ENCODE measurements at regions not wholly inside any gene's neighbourhood (a gene's known extent, or its start where the extent isn't known, plus 50 kb on each side); places are given as distances from the start of the nearest gene placed in this dataset.
"Not testable (repeated sequence)": the region's sequence is repeated elsewhere in the genome, so short reads cannot be mapped to it uniquely, and the experiment has no call there.

- no peak for DNase-seq
Measured at GRCh38 chr4:135605076-135605475, 1403.5 kb upstream of the PABPC4L start.

DNA sequence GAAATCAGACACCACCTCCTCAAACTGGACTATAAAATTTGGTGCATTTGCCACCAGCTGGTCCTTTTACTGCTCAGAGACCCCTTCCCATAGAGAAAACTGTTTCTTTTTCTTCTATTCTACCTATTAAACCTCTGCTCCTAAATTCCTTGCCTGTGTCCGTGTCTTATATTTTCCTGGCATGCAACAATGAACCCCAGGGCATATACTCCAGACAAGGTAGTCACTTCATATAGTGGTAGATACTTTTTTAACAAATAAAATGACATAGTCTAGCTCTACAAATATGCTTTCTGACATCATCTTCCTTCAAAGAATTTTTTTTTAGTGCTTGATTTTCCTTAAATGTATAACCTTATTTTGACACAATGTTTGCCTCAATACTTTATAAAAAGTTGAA is 1402.9 kb upstream of the PABPC4L start:
- DNase-seq = no peak

DNA sequence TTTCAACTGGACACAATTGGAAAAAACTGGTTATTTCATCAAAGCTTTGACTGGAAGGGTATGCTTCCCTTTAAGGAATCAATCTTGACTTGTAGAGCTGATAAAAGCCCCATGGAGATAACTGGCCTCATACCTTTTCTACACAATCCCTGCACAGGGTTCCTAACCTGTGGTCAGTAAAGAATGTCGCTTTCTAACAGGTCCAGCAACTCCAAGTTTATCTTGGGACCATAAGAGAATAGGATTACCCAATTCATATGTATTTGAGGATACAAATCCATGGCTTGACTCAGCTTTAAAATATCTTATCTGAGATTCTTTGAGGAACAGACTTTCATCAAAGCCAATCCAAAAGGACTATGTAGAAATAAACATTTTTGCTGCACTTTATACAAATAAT is 1399.8 kb upstream of the PABPC4L start:
- no peak for DNase-seq

GRCh38 chr4:135598151-135598550 is 1396.6 kb upstream of the PABPC4L start:
- no peak for DNase-seq

GRCh38 chr4:135594521-135594920 is 1392.9 kb upstream of the PABPC4L start:
- DNase-seq = no peak

DNA sequence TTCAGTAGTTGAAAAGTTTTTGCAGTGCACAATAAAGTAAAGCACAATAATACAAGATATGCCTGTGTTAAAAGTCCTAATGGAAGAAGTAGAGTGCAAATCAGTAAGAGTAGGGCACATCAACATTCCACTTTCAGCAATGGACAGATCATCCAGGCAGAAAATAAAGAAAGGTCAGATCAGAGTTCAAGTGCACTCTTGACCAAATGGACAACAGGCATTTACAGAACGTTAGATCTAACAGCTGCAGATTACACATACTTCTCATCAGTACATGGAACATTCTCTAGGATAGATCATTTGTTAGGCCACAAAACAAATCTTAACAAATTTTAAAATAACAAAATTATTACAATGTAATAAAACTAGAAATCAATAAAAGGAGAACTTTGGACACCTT is 1373.5 kb upstream of the PABPC4L start:
- DNase-seq = no peak

DNA sequence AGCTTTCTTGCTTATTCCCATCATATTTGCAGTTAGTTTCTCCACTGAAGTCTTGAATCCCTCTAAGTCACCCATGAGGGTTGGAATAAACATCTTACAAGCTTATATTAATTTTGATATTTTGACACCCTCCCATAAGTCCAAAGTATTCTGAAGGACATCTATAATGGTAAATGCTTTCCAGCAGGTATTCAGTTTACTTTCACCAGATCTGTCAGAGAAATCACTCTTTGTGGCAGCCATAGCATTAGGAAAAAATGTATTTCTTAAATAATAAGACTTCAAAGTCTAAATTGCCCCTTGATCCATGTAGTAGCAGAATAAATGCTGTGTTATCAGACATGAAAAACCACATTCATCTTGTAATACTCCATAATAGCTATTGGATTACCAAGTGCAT is 1371.7 kb upstream of the PABPC4L start:
- no peak for DNase-seq

- no peak for DNase-seq
Measured at GRCh38 chr4:135564090-135564489, 1362.5 kb upstream of the PABPC4L start.

DNA sequence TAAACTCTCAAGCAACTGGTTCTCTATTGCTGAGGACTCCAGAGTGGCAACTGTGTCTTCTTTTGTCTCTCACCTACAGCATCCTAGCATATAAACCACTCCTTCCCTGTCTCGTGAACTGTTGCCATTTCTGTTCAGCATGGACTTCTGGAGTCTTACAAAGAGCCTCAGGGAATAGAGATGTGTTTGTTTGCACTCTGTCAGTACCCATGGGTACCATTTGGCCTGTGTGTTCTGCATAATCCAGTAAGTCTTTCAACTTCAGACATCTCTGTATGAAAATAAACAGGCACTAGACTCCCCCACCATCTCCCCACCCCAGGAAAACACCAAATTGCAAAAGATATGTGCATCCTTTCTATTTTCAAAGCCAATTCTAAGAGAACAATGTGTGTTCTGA is 1351.6 kb upstream of the PABPC4L start:
- DNase-seq = peak; percentile 4

DNA sequence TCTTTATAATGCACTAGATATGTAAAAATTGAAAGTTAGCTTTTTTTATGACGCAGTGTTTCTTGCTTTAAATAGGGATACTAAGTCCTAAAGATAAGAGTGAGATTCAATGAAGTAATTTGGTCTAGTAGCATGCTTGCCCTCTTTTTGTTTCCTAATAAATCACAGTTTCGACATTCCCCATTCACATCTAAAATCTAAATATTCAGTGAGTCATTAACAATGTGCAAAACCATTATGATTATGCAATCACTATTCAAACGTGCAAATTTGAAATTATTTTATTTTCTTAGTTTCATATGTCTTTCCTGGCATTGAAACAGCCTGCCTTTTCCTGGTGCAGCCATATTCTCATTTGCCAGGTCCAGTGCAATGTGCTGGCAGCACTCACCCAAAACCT is 1350.5 kb upstream of the PABPC4L start:
- no peak for DNase-seq

DNA sequence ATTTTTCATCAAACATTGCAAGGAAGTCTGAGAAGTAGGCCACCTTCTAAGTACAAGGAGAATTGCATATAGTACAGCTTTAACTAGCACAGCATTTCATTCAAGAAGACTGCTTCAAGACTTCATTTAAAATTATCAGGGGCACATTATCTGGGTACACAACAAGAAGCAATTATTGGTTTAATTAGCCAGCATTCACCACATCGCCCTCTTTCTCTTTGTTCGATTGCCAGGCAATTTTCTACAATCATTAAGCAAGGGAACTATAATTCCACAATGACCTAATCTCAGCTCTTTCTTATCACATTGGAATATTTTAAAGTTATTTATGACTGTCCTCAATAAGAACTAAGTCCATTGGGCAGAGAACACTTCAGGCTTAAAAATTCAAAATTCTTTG is 1347.1 kb upstream of the PABPC4L start:
- no peak for DNase-seq

GRCh38 chr4:135545616-135546317 is 1344.2 kb upstream of the PABPC4L start:
- no peak for DNase-seq

GRCh38 chr4:135538698-135539097 is 1337.1 kb upstream of the PABPC4L start:
- no peak for DNase-seq

- no peak for DNase-seq
Measured at GRCh38 chr4:135533053-135533452, 1331.5 kb upstream of the PABPC4L start.

GRCh38 chr4:135532132-135532531 is 1330.5 kb upstream of the PABPC4L start:
- no peak for DNase-seq

GRCh38 chr4:135515295-135515694 is 1313.7 kb upstream of the PABPC4L start:
- no peak for DNase-seq

DNA sequence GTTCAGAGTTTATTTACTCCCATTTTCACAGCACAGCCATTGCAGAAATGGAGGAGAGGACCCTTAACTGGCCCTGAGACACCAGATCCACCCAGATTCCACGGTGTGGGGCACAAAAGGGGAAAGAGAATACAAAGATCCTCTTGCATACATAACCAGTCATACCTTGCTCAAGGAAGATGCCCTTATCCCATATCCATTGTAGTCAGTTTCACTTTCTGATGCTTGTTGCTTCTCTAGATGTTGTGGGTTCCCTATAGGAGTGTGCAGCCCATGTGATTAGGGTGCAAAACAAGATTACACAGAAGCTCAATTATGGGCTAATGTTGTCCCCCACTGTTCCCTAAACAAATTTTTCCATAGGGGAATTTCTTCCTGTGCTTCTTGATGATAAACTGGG is 1309.0 kb upstream of the PABPC4L start:
- DNase-seq = no peak

GRCh38 chr4:135508006-135508714 is 1306.6 kb upstream of the PABPC4L start:
- no peak for DNase-seq

GRCh38 chr4:135497563-135498152 is 1296.1 kb upstream of the PABPC4L start:
- peak; percentile 13 for DNase-seq

- DNase-seq = no peak
Measured at GRCh38 chr4:135492439-135492838, 1290.8 kb upstream of the PABPC4L start.

GRCh38 chr4:135485371-135485770 is 1283.8 kb upstream of the PABPC4L start:
- DNase-seq = no peak

DNA sequence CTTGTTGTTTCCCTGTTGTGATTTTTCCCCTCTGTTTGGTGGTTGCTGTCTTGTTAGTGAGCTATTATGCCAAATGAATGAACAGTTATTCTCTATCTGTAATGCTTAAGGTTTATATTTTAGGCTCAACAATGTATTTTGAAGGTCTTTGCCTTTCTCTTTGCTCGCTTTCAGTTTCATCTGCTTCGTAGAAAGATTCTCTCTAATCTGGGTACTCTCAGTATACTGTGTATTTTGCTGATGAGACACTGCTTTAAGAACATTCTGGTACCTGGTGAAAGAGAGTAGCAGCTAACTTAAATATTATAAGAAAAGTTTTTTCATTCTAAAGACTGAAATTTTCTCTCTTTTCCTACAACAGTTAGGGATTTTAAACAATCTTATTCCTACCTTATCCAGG is 1274.7 kb upstream of the PABPC4L start:
- no peak for DNase-seq

DNA sequence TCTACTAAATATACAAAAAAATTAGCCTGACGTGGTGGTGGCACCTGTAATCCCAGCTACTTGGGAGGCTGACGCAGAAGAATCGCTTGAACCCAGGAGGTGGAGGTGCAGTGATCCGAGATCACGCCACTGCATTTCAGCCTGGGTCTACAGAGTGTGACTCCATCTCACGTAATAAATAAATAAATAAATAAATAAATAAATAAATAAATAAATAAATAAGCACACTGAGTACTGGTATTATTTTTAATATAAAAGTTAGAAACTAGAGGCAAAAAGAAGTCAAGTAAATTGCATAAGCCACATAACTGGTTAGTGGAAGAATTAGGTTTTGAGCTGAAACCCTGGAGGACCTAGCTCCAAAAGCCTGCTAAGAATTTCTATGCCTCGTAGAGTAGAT is 1262.7 kb upstream of the PABPC4L start:
- no peak for DNase-seq

GRCh38 chr4:135447598-135447997 is 1246.0 kb upstream of the PABPC4L start:
- not testable (repeated sequence) for DNase-seq
